Stimulated activated CD8-positive, alpha-beta memory T cell treated with anti-CD3 and anti-CD28 coated beads, Interleukin-7, amount 100 ng/mL, for 48 hours (primary cell): ENCODE measurements at regions not wholly inside any gene's neighbourhood (a gene's known extent, or its start where the extent isn't known, plus 50 kb on each side); places are given as distances from the start of the nearest gene placed in this dataset.

Experiments used
- DNase-seq, 2 donors: peaks; one replicate each; pipeline ENCODE4 v3.0.0-alpha.2; 2020; ENCODE audit warnings: low read depth in 1 of 2; ENCODE audit errors: extremely low read depth in 1 of 2

DNA sequence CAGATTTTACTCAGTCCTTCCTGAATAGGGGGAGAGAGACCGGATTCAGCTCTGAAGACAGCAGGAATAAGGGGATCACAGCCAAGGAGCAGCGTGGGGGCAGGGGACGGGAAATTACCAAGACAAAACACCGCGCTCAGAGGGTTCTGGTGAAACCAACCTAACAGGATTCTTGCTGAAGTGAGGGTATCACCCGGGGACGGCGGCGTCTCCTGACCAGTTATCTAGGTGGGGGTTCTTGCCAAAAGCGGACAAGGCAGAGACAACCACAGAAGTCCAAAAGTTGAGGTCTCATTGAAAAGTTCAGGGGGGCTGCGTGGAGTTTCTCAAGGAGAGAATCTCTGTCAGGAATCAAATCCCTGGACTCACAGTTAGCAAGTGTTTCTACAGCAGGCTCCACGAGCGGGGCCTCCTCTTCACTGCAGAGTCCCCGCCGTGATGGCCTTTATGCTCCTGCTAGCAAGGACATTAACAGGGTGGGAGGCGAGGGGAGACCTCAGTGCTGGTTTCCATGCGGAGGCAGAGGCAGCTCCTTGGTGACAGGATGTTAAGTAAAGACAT, 291.0 kb downstream of the BRD1 start:
- no peak for DNase-seq

DNA sequence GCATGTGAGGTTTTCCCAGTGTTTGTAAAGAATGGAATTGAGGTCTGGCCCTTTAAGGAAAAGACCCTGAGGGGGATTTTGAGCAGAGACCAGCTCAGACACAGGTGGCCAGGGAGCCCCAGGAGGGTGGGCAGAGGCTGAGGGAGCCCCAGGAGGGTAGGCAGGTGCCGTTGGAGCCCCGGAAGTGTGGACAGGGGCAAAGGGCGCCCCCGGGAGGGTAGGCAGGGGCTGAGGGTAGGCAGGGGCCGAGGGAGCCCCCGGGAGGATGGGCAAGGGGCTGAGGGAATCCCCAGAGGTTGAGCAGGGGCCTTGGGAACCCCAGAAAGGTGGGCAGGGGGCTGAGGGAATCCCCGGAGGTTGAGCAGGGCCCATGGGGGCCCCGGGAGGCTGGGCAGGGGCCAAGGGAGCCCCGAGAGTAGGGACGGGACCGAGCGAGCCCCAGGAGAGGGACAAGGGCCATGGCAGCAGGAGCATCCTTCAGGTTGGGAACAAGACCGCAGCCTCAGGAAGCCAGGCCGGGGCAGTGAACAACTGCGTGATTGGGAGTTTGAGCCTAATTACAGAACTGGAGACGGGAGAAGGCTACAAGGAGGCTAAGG, 292.0 kb downstream of the BRD1 start:
- no peak for DNase-seq

DNA sequence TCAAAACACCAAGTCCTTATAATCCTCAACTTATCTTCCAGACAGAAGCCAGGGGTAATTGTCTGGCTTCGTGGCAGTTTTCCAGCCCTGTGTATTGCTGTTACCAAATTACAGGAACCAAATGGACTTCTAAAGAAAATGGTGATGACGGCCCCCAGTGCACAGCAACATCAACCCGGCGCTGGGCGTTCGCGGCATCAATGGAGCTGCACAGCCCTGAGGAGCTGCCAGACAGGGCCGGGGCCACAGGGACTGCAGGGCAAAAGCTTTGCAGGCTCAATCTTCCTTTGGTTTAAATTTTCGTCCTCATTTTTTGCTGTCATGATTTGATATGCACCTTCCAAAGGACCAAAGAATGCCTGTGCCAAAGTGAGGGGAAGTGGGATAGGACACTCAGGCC, 292.5 kb downstream of the BRD1 start:
- no peak for DNase-seq

DNA sequence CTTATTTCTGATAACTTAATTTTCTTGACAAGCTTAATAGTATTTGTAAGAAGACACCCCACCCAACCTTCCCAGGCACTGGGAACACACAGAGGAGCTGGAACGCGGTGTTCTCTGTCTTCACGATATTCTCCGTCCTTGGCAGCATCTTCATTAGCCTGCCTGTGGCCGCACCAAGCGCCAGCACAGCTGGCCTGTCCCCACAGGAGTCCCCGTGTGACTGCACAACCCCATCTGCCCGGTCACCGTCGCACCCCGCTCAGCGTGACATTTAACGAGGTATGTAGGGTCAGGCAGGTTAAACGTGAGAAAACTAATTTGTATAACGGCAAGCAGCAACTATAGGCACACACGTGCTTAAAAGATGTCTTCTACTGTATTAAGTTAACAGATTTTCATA, 293.3 kb downstream of the BRD1 start:
- DNase-seq, result no peak

DNA sequence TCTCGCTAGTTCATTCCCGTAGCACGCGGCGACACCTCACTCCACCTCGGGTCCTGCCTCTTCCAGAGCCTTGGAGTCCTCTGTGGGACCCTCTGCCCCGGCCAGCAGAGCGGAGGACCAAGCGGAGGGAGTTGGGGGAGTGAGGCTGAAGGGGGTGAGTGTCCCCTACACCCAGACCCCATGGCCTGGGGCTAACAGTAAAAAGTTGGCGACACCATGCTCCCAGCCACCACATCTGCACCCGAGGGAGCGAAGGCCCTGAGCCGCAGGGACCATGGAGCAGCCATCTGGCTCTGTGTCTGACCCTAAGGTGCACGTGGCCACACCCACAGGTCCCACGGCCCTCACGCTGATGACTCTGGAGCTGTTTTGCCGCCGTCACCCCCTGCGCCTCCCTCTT, 293.8 kb downstream of the BRD1 start:
- DNase-seq, result no peak

DNA sequence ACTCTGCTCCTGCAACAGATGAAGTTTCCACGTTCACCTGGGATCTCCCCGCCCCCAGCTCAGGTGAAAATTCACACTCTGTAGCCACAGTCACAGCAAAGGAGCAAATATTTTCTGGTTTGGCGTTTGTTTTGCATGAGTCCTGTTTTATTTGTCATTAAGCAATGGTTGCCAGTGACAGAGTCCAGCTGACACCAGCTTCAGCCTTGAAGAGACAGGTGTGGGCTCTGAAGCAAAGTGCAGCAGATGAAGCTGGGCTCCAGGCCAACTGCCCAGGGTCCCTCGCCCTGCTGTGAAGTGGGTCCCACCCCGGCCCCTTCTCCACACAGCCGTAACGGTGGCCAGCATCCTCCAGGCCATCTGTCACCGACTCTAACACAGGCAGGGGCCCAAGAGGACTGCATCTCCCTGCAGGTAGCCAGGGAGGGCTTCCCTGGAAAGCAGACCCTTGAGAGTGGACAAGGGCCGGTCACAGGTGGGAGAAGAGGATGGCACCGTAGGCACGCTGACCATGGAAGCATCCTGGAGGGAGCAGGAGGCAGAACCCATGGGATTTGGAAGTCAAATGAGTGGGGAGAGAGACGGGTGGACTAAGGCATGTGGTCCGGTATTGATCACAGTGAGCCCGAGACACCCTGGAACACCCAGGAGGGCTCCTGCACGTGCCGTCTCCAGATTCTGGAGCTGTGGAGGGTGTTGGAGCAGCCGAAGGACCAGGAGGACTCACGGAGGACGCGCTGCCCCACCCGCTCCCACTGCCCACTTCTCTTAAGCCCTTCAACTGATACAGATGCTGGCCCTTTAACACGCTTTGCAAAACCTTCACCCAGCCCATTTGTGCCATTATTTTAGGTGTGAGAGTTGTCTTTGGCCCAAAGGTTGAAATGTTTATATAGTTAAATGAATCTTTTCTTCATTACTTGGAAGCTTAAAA, 294.5 kb downstream of the BRD1 start:
- no peak for DNase-seq

GRCh38 chr22:49531368-49531791, 296.3 kb downstream of the BRD1 start:
- DNase-seq, result no peak

DNA sequence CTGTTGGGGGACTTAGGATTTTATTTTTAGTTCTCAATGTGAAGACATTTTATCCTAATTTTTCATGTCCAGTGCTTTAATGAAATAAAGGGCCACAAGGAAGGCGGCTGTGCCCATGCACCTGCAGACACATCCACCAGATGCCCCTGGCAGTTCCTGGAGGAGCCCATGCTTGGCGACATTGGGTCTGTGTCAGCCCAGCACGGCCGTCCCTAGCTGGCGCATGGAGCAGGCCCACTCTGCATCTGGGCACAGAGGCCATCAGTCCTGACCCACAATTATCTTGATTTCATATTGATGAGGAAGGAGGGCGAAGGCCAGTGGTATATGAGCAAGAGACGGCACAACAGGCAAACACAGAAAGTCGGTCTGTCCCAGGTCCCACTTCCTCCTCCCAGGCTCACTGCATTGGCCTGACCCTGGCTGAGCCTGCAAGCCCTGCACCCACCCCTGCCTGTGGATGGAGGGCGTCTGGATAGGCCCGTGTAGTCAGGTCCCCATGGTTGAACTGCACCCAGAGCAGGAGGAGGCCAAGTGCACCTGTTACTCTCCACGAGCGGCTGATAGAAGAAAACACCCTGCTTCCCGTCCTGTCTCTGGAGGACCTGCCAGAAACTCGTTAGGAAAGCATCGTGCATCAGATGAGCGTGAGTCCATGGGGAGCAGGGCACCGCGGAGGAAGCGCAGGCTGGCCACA, 296.9 kb downstream of the BRD1 start:
- DNase-seq, result no peak

- no peak for DNase-seq
These were observed 299.3 kb downstream of the BRD1 start for GRCh38 chr22:49528420-49528720.

DNA sequence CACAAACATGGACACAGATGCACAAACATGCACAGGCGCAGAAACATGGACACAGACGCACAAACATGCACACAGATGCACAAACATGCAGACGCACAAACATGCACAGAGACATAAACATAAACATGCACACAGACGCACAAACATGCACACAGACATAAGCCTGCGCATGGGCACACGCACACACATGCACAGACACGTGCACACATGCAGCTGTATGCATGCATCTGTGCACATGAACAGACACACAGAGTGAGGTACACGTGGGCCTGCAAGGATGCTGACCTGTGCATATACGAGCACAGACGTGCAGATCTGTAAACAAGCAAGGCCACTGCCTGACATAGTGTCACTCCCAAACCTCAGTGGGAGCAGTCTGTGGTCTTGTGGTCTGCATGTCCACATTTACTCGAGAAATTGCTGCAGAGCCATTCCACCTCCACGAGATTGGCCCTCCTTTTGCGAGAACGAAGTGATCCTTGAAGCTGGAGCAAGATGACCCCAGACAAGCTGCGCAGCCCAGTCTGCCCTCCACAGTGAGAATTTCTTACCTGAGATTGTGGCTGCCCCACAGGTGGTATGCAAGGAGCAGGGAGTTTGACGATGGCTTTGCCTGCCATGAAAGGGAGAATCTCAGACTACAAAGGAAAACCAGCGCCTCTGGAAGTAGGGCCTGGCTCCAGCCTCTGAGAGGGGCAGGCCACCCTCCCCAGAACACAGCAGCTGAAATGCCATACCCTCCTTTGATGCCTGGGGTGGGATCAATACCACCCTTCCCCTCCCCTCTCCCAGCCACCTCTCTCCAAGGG, 299.9 kb downstream of the BRD1 start:
- DNase-seq, result no peak

GRCh38 chr22:49525801-49526535, 301.7 kb downstream of the BRD1 start:
- no peak for DNase-seq

GRCh38 chr22:49525360-49525759, 302.3 kb downstream of the BRD1 start:
- no peak for DNase-seq

DNA sequence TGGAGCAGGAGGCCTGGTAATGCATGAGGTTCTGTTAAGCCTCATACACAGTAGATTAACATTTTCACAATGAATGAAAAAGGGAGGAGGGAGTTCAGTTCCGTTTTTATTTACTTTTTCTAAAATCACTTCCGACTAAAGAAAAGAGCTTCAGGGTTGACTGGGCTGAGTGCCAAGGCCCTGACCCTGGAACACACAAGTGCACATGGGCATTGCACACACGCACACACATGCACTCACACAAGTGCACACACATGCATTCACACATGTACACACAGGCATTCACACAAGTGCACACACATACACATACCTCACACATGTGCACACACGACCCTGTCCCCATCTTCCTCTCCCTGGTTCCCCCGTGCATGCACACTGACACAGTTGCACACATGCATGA, 303.3 kb downstream of the BRD1 start:
- DNase-seq, result no peak

- no peak for DNase-seq
These were observed 304.2 kb downstream of the BRD1 start for GRCh38 chr22:49523374-49524008.

DNA sequence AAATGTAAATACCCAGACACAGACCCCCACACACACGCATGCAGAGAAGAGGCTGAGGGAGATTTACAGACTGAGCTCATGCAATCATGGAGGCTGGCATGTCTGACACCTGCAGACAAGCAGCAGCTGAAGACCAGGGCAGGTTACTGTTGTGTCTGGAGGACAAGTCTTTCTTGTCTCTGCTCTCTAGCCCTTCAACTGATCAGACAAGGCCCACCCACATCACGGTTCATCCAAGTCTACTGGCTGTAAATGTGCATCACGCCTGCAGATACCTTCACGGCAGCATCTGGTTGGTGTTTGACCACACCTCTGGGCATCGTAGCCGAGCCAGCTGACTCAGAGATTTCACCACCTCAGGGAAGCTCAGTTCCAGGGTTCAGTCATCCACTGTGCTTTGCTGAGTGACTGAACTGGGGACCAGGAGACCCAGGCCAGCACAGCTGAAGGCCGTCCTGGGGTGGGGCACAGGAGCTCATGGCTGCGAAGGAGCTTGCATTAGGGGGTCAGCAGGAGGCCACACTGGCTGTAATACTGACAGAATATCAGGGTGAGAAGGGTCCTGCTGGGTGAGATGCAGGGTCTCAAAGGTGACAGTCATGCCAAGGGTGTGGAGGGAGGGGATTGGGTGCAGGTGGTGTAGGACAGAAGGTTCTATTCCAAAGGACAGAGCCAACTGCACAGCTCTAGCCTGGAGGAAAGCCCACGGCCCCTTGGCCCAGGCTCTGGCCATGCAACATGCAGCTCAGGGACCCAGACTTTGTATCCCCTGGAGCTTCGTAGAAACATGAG, 304.9 kb downstream of the BRD1 start:
- no peak for DNase-seq

DNA sequence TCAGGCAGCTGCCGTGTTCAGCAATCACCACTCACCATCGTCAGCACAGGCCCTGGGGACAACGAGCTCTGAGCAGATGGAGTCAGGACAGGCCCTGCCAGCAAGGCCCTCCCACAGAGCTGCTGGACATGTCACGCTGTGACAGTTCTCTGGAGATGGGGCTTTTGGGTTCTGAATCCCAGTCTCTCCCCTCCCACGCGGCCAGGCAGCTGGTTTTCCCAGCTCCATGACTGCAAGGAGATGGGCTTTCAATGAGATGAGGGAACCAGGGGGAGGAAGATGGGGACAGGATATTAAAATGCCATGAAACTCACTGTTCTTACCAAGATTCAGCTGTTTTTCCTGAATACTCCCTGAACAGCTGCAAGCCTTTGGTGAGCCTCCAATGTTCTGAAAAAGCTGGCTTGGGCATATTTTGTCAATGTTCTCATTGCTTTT, 305.9 kb downstream of the BRD1 start:
- DNase-seq, result no peak

- DNase-seq, result no peak
These were observed 308.4 kb downstream of the BRD1 start for GRCh38 chr22:49519117-49519737.

DNA sequence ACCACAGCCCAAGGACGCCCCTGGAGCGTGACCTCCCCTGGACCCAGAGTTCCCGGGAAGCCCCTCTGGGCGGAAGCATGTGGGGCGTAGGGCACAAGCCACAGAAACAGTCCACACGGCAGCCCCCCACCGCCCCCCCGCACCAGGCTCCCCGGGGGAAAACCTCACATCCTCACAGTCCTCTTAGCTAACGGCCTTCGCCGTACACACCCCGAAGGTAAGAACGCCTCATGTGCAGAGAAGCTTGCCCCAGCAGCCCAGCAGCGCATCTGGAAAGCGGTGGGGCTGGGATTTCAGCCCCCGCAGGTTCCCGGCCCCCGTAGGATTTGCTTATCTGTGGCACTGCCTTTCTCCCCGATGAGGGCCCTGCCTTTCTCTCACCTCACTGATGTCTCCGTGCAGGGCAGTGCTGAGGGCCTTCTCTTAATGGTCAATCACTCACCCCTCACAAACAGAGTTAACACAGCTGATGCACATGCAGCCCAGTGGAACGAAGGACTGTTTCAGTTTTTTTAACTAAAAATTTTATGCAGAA, 309.2 kb downstream of the BRD1 start:
- DNase-seq, result no peak
